ENCODE measurements at regions not wholly inside any gene's neighbourhood (a gene's known extent, or its start where the extent isn't known, plus 50 kb on each side); places are given as distances from the start of the nearest gene placed in this dataset.

GRCh38 chr5:38059876-38060275 is 198.5 kb upstream of the EGFLAM start:
- no peak for TF ChIP-seq CTCF (IDR thresholded peaks at IDR 0.05)
- TF ChIP-seq POLR2A (IDR thresholded peaks at IDR 0.05), result no peak

Measured in adrenal gland (tissue), 5 donors.